ENCODE measurements at regions not wholly inside any gene's neighbourhood (a gene's known extent, or its start where the extent isn't known, plus 50 kb on each side); places are given as distances from the start of the nearest gene placed in this dataset.

GRCh38 chr11:36751335-36751781, 153.3 kb upstream of the RAG2 start:
- ChIA-PET POLR2A (no interaction called here), CTCF (no interaction called here)
- intact Hi-C loops (cut with micrococcal nuclease; ENCODE audit: unreplicated experiment) (no loop called here), in situ Hi-C loops (cut with HindIII; ENCODE audit: low pct_unique_long_range_greater_than_20kb, low sequenced_read_pairs) (no loop called here)
- DNase-seq (ENCODE audit: low read depth, low spot score), result no peak
- Histone ChIP-seq H3K4me3 (ENCODE audit: low read depth in 2 of 2, low read length in 2 of 2) (no peak overlapping the region), H3K4me1 (ENCODE audit: control insufficient read depth, insufficient read depth, low read length) (no peaks in the 10 kb centered on the region), H3K27ac (ENCODE audit: low read length) (no peak overlapping the region), H3K9me3 (ENCODE audit: control insufficient read depth, insufficient read depth, low read depth, low read length) (no peaks in the 10 kb centered on the region), H3K36me3 (ENCODE audit: control insufficient read depth, insufficient read depth, low read length) (no peaks in the 10 kb centered on the region), H3K27me3 (ENCODE audit: control insufficient read depth, insufficient read depth, low read length) (0 out of 2 replicates have a peak, but pooled peaks cover 5% of the 10 kb centered on the region)
- TF ChIP-seq POLR2AphosphoS5 (IDR thresholded peaks at IDR 0.05; ENCODE audit: low read depth, low read length) (no peak), REST (IDR thresholded peaks at IDR 0.05; ENCODE audit: insufficient read depth in 1 of 2, low read depth in 2 of 2, low read length in 1 of 2) (no peak), CTCF (IDR thresholded peaks at IDR 0.05) (no peak), TCF7L2 (IDR thresholded peaks at IDR 0.05; ENCODE audit: low read depth, low read length) (no peak), SIN3A (IDR thresholded peaks at IDR 0.05; ENCODE audit: borderline replicate concordance, insufficient read depth, low read depth, low read length) (no peak)
- ATAC-seq, result no peak
- BruUV-seq (replicated peaks), result no TSS peak

GRCh38 chr11:36750349-36750748, 152.3 kb upstream of the RAG2 start:
- no TSS peak for BruUV-seq (replicated peaks)
- intact Hi-C loops (cut with micrococcal nuclease; ENCODE audit: unreplicated experiment) (no loop called here), in situ Hi-C loops (cut with HindIII; ENCODE audit: low pct_unique_long_range_greater_than_20kb, low sequenced_read_pairs) (no loop called here)
- DNase-seq (ENCODE audit: low read depth, low spot score) (no peak), ATAC-seq (no peak)
- CTCF ChIA-PET, result no interaction called here
- POLR2A ChIA-PET, result no interaction called here
- Histone ChIP-seq H3K9me3 (ENCODE audit: control insufficient read depth, insufficient read depth, low read depth, low read length) (no peaks in the 10 kb centered on the region), H3K27me3 (ENCODE audit: control insufficient read depth, insufficient read depth, low read length) (0 out of 2 replicates have a peak, but pooled peaks cover 5% of the 10 kb centered on the region), H3K36me3 (ENCODE audit: control insufficient read depth, insufficient read depth, low read length) (no peaks in the 10 kb centered on the region), H3K4me3 (ENCODE audit: low read depth in 2 of 2, low read length in 2 of 2) (no peak overlapping the region), H3K27ac (ENCODE audit: low read length) (no peak overlapping the region), H3K4me1 (ENCODE audit: control insufficient read depth, insufficient read depth, low read length) (no peaks in the 10 kb centered on the region)
- TF ChIP-seq REST (IDR thresholded peaks at IDR 0.05; ENCODE audit: insufficient read depth in 1 of 2, low read depth in 2 of 2, low read length in 1 of 2), result no peak
- TF ChIP-seq CTCF (IDR thresholded peaks at IDR 0.05), result no peak
- no peak for TF ChIP-seq TCF7L2 (IDR thresholded peaks at IDR 0.05; ENCODE audit: low read depth, low read length)
- no peak for TF ChIP-seq SIN3A (IDR thresholded peaks at IDR 0.05; ENCODE audit: borderline replicate concordance, insufficient read depth, low read depth, low read length)
- no peak for TF ChIP-seq POLR2AphosphoS5 (IDR thresholded peaks at IDR 0.05; ENCODE audit: low read depth, low read length)

All from Panc1 (cell line).